SK-N-SH (cell line): ENCODE measurements at regions not wholly inside any gene's neighbourhood (a gene's known extent, or its start where the extent isn't known, plus 50 kb on each side); places are given as distances from the start of the nearest gene placed in this dataset.

Experiments
- POLR2AphosphoS5 ChIP-seq: IDR thresholded peaks from 2 replicates; pipeline ENCODE4 v1.6.1; 2012; ENCODE audit warnings: low read depth, low read length
- TEAD4 ChIP-seq: IDR thresholded peaks from 2 replicates; pipeline ENCODE4 v1.4.0; 2012; ENCODE audit warnings: mild to moderate bottlenecking, borderline replicate concordance; ENCODE audit not compliant: insufficient read depth
- TF ChIP-seq, protein P1 (sequence below): fragments of 200-600 bp; sonication (generic); IDR thresholded peaks from 2 replicates; pipeline ENCODE4 v1.6.1; 2017; ENCODE audit warnings: antibody characterized with exemption, mild to moderate bottlenecking, moderate library complexity

DNA sequence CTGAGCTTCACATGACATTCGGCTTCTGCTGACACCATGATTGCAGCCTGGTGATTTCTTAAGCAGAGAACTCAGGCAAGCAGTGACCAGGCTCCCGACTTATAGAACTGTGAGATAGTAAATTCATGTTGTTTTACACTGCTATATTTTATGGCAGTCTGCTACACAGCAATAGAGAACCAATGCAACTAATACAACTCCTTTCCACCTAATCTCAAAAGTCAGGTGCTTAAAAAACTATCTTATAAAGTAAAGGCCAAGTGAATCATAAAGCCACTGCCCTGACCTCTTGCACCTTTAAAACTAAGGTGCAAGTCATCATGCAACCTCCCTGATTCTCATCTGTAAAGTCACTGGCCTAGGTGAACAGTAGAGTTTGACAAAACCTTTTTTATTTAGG, 95.3 kb upstream of the GLS start:
- TF ChIP-seq, protein P1, sequence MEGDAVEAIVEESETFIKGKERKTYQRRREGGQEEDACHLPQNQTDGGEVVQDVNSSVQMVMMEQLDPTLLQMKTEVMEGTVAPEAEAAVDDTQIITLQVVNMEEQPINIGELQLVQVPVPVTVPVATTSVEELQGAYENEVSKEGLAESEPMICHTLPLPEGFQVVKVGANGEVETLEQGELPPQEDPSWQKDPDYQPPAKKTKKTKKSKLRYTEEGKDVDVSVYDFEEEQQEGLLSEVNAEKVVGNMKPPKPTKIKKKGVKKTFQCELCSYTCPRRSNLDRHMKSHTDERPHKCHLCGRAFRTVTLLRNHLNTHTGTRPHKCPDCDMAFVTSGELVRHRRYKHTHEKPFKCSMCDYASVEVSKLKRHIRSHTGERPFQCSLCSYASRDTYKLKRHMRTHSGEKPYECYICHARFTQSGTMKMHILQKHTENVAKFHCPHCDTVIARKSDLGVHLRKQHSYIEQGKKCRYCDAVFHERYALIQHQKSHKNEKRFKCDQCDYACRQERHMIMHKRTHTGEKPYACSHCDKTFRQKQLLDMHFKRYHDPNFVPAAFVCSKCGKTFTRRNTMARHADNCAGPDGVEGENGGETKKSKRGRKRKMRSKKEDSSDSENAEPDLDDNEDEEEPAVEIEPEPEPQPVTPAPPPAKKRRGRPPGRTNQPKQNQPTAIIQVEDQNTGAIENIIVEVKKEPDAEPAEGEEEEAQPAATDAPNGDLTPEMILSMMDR = no peak
- no peak for TF ChIP-seq TEAD4
- TF ChIP-seq POLR2AphosphoS5 = no peak
